Heart right ventricle (tissue), 16 donors: ENCODE measurements at regions not wholly inside any gene's neighbourhood (a gene's known extent, or its start where the extent isn't known, plus 50 kb on each side); places are given as distances from the start of the nearest gene placed in this dataset.
"Not testable (repeated sequence)": the region's sequence is repeated elsewhere in the genome, so short reads cannot be mapped to it uniquely, and the experiment has no call there.

Experiments
- ATAC-seq, 8 donors: fragments of 200-7000 bp; cut with Tn5 transposase; one replicate each; pipeline ENCODE4 v1.9.1; 2020; ENCODE audit warnings: mild to moderate bottlenecking in 8 of 8, moderate library complexity in 8 of 8, moderate number of reproducible peaks in 1 of 8
- DNase-seq, 2 donors: peaks; one replicate each; pipeline ENCODE4 v3.0.0-alpha.2; 2020
- H3K27ac ChIP-seq, 10 donors: fragments of 200-600 bp; sonication (generic) in 2 of 10; one replicate each; pipeline versions ENCODE4 v1.5.0 to v1.8.0; 2020 to 2022; ENCODE audit warnings: mild to moderate bottlenecking in 3 of 10
- H3K27me3 ChIP-seq, 7 donors: fragments of 200-600 bp; one replicate each; pipeline ENCODE4 v1.8.0; 2021 to 2022; ENCODE audit warnings: mild to moderate bottlenecking in 2 of 7
- H3K36me3 ChIP-seq, 9 donors: fragments of 200-600 bp; sonication (generic) in 1 of 9; one replicate each; pipeline versions ENCODE4 v1.5.0 to v1.8.0; 2020 to 2022; ENCODE audit warnings: mild to moderate bottlenecking in 2 of 9
- H3K4me1 ChIP-seq, 9 donors: fragments of 200-600 bp; sonication (generic) in 1 of 9; one replicate each; pipeline versions ENCODE4 v1.5.0 to v1.8.0; 2020 to 2022; ENCODE audit warnings: mild to moderate bottlenecking in 4 of 9
- H3K4me3 ChIP-seq, 10 donors: fragments of 200-600 bp; sonication (generic) in 2 of 10; one replicate each; pipeline versions ENCODE4 v1.5.0 to v1.8.0; 2020 to 2022; ENCODE audit warnings: mild to moderate bottlenecking in 7 of 10, moderate library complexity in 2 of 10
- H3K9me3 ChIP-seq, 11 donors: fragments of 200-600 bp in 10 of 11; sonication (generic) in 2 of 11; one replicate each; pipeline versions ENCODE4 v1.5.0 to v1.8.0; 2013 to 2022; ENCODE audit warnings: mild to moderate bottlenecking in 2 of 11, control low read depth in 1 of 11, moderate library complexity in 1 of 11
- CTCF ChIP-seq, 9 donors: fragments of 200-600 bp; sonication (generic) in 2 of 9; IDR thresholded peaks; one replicate each; pipeline versions ENCODE4 v1.5.0 to v1.8.0; 2021 to 2022; ENCODE audit warnings: antibody characterized with exemption in 9 of 9, mild to moderate bottlenecking in 5 of 9, moderate library complexity in 1 of 9
- WGBS, 2 donors: extraction: QIAGEN DNeasy Blood & Tissue Kit; methylation state at CpG; one replicate each; pipeline ENCODE4 v1.1.7; 2013; ENCODE audit warnings: inconsistent platforms in 1 of 2; 5-methylcytosine and 5-hydroxymethylcytosine counted together
- intact Hi-C, 10 donors: fragments of 100-400 bp; cut with DNase I; formaldehyde crosslinking; loops; one replicate each; pipeline versions ENCODE4 v1.11.1 to v1.14.2; 2022
- donor health status: Arrhythmogenic right ventricular cardiomyopathy.
- donor health status: ischemic (EF 13 %, LVEDD 7.1; RV severe dilation, severe dysfunction).
- donor health status: healthy with polysubstance abuse.
- donor health status: DM: no; HTN: yes; CAD: no.
- donor health status: DM: no; HTN: no; CAD: no.
- donor health status: ischemic (EF 25% LVEDD 6.9; RV normal size, moderate dysfunction).
- donor health status: ischemic (EF 25% LVEDD 5.7; RV mildly dilated, moderate dysfunction).
- donor health status: healthy.
- donor health status: DM: yes; HTN: yes; CAD: no.
- donor health status: Ischemic cardiomyopathy.
- donor health status: ischemic (EF 35%, LVEDD 5.7; RV mildly dilated, moderate dysfunction).
- donor health status: nonischemic (EF 11% LVEDD 7.7; RV severe dilation, severe dysfunction).
- donor health status: DM: yes; HTN: yes; CAD: no.
- donor health status: PGD.
- donor health status: ischemic (EF 29% LVEDD 5.4; RV normal size, mild dysfunction).
- donor health status: nonischemic (EF 23%, LVEDD 6.1; RV moderate dilation, normal function).

DNA sequence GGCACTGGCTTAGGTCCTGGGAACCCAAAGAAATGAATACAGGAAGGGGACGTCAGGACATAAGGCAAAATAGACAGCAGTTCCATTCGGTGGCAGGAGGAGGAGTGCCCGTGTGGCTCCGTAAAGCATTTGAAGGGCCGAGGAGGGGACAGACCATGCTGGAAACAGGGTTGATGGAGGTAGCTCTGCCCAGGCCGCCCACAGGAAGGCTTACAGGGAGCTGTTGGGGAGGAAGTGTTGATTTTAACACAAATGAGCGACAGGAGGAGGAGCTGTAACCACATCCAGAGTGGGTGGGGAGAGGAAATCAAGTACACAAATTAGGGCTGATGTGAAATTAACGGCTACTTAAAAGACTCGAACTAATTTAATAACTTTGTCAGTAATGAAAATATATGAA, 54.6 kb downstream of the RBFOX3 start:
- Histone ChIP-seq H3K9me3 (peaks cover 0 to 21% (median 9%) of the 10 kb centered on the region in 11 donors), H3K27ac (no peak overlapping the region), H3K4me1 (no peaks in the 10 kb centered on the region), H3K36me3 (no peaks in the 10 kb centered on the region), H3K4me3 (no peak overlapping the region), H3K27me3 (peaks cover 0 to 51% (median 47%) of the 10 kb centered on the region in 7 donors)
- WGBS, 2 donors = 36 to 45% methylated on average over 9 of the region's 9 CpGs
- TF ChIP-seq CTCF (IDR thresholded peaks at IDR 0.05) = no peak
- intact Hi-C loops = no loop called here
- no peak for DNase-seq
- ATAC-seq = no peak

DNA sequence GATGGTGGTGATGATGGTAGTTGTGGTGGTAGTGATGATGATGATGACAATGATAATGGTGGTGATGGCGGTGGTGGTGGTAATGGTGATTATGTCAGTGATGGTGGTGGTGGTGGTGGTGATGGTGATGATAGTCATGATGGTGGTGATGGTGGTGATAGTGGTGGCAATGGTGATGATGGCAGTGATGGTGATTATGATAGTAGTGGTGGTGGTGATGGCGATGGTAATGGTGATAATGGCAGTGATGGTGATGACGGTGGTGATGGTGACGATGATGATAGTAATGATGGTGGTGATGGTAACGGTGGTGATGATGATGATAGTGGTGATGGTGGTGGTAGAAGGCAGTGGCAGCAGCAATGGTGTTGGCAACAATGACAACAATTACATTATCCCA, 55.3 kb downstream of the RBFOX3 start:
- no peak overlapping the region for H3K27ac ChIP-seq
- no peak overlapping the region for H3K4me3 ChIP-seq
- no peak for ATAC-seq
- whole genome bisulfite sequencing, 2 donors = 88 to 97% methylated on average over 5 of the region's 5 CpGs
- TF ChIP-seq CTCF (IDR thresholded peaks at IDR 0.05) = no peak
- H3K4me1 ChIP-seq = no peaks in the 10 kb centered on the region
- H3K27me3 ChIP-seq = peaks cover 0 to 44% (median 40%) of the 10 kb centered on the region in 7 donors
- DNase-seq = no peak
- H3K36me3 ChIP-seq = no peaks in the 10 kb centered on the region
- intact Hi-C loops = no loop called here
- peaks cover 0 to 21% (median 9%) of the 10 kb centered on the region in 11 donors for H3K9me3 ChIP-seq

DNA sequence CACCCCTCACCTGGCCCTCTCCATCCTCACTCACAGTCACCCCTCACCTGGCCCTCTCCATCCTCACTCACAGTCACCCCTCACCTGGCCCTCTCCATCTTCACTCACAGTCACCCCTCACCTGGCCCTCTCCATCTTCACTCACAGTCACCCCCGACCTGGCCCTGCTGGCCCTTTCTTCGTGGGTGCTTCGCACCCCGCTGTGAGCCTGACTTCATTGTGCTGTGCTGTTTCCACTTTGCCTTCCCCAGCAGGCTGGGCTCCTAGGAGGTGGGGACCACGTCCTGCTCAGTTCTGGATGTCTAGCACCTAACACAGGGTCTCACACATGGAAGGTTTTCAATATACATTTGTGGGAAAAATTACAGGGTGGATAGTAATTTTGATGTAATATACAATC, 56.5 kb downstream of the RBFOX3 start:
- H3K4me3 ChIP-seq, ATAC-seq, H3K4me1 ChIP-seq, H3K36me3 ChIP-seq, intact Hi-C loops, H3K27ac ChIP-seq, DNase-seq: not testable (repeated sequence)
- peaks cover 0 to 40% (median 34%) of the 10 kb centered on the region in 7 donors for H3K27me3 ChIP-seq
- H3K9me3 ChIP-seq = peaks cover 0 to 21% (median 9%) of the 10 kb centered on the region in 11 donors
- WGBS, 2 donors = 70 to 75% methylated on average over 5 of the region's 5 CpGs

DNA sequence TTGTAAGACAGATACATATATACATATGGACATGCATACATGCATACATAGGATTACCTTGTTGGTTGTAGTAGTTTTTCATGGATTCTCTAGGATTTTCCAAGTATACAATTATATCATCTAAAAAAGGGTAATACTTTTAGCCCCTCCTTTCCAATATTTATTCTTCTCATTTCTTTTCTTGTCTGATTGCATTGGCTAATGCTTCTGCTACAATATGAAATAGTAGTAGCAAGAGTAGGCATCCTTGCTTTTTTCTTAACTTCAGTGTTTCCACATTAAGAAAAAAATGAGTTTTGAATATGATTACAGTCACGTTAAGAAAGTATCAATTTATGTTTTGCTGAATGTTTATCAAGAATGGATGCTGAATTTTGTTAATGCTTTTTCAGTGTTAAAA, 58.0 kb downstream of the RBFOX3 start:
- TF ChIP-seq CTCF (IDR thresholded peaks at IDR 0.05) = no peak
- Histone ChIP-seq H3K36me3 (no peaks in the 10 kb centered on the region), H3K4me1 (no peaks in the 10 kb centered on the region), H3K27me3 (peaks cover 0 to 35% (median 26%) of the 10 kb centered on the region in 7 donors), H3K4me3 (no peak overlapping the region), H3K27ac (no peak overlapping the region), H3K9me3 (peaks cover 0 to 21% (median 9%) of the 10 kb centered on the region in 11 donors)
- intact Hi-C loops = no loop called here
- ATAC-seq (no peak), DNase-seq (no peak)
- WGBS, 2 donors = 84 to 94% methylated on average over 1 of the region's 1 CpG

DNA sequence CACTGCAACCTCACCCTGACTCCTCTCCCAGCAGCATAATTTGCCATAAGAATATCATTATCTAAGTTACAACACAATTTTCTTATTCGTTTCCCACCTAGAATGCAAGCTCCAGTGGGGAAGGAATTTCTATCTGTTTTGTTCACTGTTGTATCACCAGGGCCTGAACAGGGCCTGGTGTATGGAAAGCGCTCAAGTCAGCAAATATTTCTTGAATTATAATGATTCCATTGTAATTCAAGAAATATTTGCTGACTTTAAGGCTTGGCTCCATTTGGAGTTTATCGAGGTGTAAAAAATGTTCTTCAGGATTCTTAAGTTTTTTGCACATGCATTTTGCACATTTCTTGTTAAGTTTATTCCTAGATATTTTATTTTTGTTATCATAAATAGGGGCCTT, 58.4 kb downstream of the RBFOX3 start:
- DNase-seq (no peak), ATAC-seq (no peak)
- Histone ChIP-seq H3K36me3 (no peaks in the 10 kb centered on the region), H3K27me3 (peaks cover 0 to 35% (median 22%) of the 10 kb centered on the region in 7 donors), H3K27ac (no peak overlapping the region), H3K9me3 (peaks cover 0 to 21% (median 9%) of the 10 kb centered on the region in 11 donors), H3K4me1 (no peaks in the 10 kb centered on the region), H3K4me3 (no peak overlapping the region)
- intact Hi-C loops = no loop called here
- TF ChIP-seq CTCF (IDR thresholded peaks at IDR 0.05) = no peak
- 80 to 85% methylated on average over 3 of the region's 3 CpGs for WGBS, 2 donors
